ENCODE measurements at regions not wholly inside any gene's neighbourhood (a gene's known extent, or its start where the extent isn't known, plus 50 kb on each side); places are given as distances from the start of the nearest gene placed in this dataset.

GRCh38 chr6:117145940-117146339 is 119.4 kb upstream of the VGLL2 start:
- in situ Hi-C loops (cut with MboI; ENCODE audit: low pct_unique_long_range_greater_than_20kb in 2 of 9, low sequenced_read_pairs in 9 of 9, unreplicated experiment in 9 of 9) = no loop called here

GRCh38 chr6:117149324-117149723 is 116.0 kb upstream of the VGLL2 start:
- no peak for ATAC-seq (replicated peaks in 6 of 8)
- 0 to 86% (median 32%) methylated on average over 1 of the region's 1 CpG; no CpG with 5 or more reads in 2 of the 10 experiments for WGBS, 10 experiments
- no peak overlapping the region for H3K27ac ChIP-seq
- H3K4me1 ChIP-seq (replicated peaks in 1 of 2) = no peaks in the 10 kb centered on the region
- in situ Hi-C loops (cut with MboI; ENCODE audit: low pct_unique_long_range_greater_than_20kb in 2 of 9, low sequenced_read_pairs in 9 of 9, unreplicated experiment in 9 of 9) = no loop called here
- no peak overlapping the region for H3K4me3 ChIP-seq

More at GRCh38 chr6:117145940-117146339, 119.4 kb upstream of the VGLL2 start:
- no peak overlapping the region for H3K27ac ChIP-seq
- no peak overlapping the region for H3K4me3 ChIP-seq
- no peaks in the 10 kb centered on the region for H3K4me1 ChIP-seq (replicated peaks in 1 of 2)
- 0 to 58% (median 11%) methylated on average over 1 to 2 of the region's 2 CpGs; no CpG with 5 or more reads in 3 of the 10 experiments for WGBS, 10 experiments
- no peak for ATAC-seq (replicated peaks in 6 of 8)

- no peak for ATAC-seq (replicated peaks in 6 of 8)
- 0 to 81% (median 21%) methylated on average over 1 of the region's 1 CpG; no CpG with 5 or more reads in 4 of the 10 experiments for WGBS, 10 experiments
- H3K4me3 ChIP-seq = no peak overlapping the region
- no peaks in the 10 kb centered on the region for H3K4me1 ChIP-seq (replicated peaks in 1 of 2)
- no peak overlapping the region for H3K27ac ChIP-seq
- in situ Hi-C loops (cut with MboI; ENCODE audit: low pct_unique_long_range_greater_than_20kb in 2 of 9, low sequenced_read_pairs in 9 of 9, unreplicated experiment in 9 of 9) = no loop called here
These were observed 108.6 kb upstream of the VGLL2 start for GRCh38 chr6:117156741-117157140.

- 0 to 100% (median 75%) methylated on average over 1 to 3 of the region's 3 CpGs; no CpG with 5 or more reads in 2 of the 10 experiments for WGBS, 10 experiments
- no peak overlapping the region for H3K27ac ChIP-seq
- ATAC-seq (replicated peaks in 6 of 8) = no peak
- in situ Hi-C loops (cut with MboI; ENCODE audit: low pct_unique_long_range_greater_than_20kb in 2 of 9, low sequenced_read_pairs in 9 of 9, unreplicated experiment in 9 of 9) = no loop called here
- no peaks in the 10 kb centered on the region for H3K4me1 ChIP-seq (replicated peaks in 1 of 2)
- H3K4me3 ChIP-seq = no peak overlapping the region
These were observed 107.9 kb upstream of the VGLL2 start for GRCh38 chr6:117157448-117157847.

GRCh38 chr6:117165911-117166499 is 99.4 kb upstream of the VGLL2 start:
- no peaks in the 10 kb centered on the region for H3K4me1 ChIP-seq (replicated peaks in 1 of 2)
- no peak overlapping the region for H3K27ac ChIP-seq
- H3K4me3 ChIP-seq = no peak overlapping the region
- in situ Hi-C loops (cut with MboI; ENCODE audit: low pct_unique_long_range_greater_than_20kb in 2 of 9, low sequenced_read_pairs in 9 of 9, unreplicated experiment in 9 of 9) = no loop called here
- ATAC-seq (replicated peaks in 6 of 8) = peak in 1 of 8 experiments; percentile 39
- WGBS, 10 experiments = 0 to 65% (median 29%) methylated on average over 1 to 2 of the region's 2 CpGs; no CpG with 5 or more reads in 1 of the 10 experiments

- WGBS, 10 experiments = 15 to 100% (median 76%) methylated on average over 1 to 8 of the region's 10 CpGs; no CpG with 5 or more reads in 1 of the 10 experiments
- in situ Hi-C loops (cut with MboI; ENCODE audit: low pct_unique_long_range_greater_than_20kb in 2 of 9, low sequenced_read_pairs in 9 of 9, unreplicated experiment in 9 of 9) = no loop called here
- peak in 2 of 8 experiments; percentile 44 to 55 for ATAC-seq (replicated peaks in 6 of 8)
- no peak overlapping the region for H3K27ac ChIP-seq
- H3K4me1 ChIP-seq (replicated peaks in 1 of 2) = no peaks in the 10 kb centered on the region
- H3K4me3 ChIP-seq = no peak overlapping the region
These were observed 97.7 kb upstream of the VGLL2 start for GRCh38 chr6:117167520-117168271.

GRCh38 chr6:117168296-117169063 is 96.9 kb upstream of the VGLL2 start:
- H3K4me1 ChIP-seq (replicated peaks in 1 of 2) = no peaks in the 10 kb centered on the region
- ATAC-seq (replicated peaks in 6 of 8) = no peak
- H3K27ac ChIP-seq = no peak overlapping the region
- no peak overlapping the region for H3K4me3 ChIP-seq
- WGBS, 10 experiments = 0 to 100% (median 80%) methylated on average over 1 to 4 of the region's 4 CpGs; no CpG with 5 or more reads in 3 of the 10 experiments
- in situ Hi-C loops (cut with MboI; ENCODE audit: low pct_unique_long_range_greater_than_20kb in 2 of 9, low sequenced_read_pairs in 9 of 9, unreplicated experiment in 9 of 9) = no loop called here

GRCh38 chr6:117169064-117169665 is 96.2 kb upstream of the VGLL2 start:
- in situ Hi-C loops (cut with MboI; ENCODE audit: low pct_unique_long_range_greater_than_20kb in 2 of 9, low sequenced_read_pairs in 9 of 9, unreplicated experiment in 9 of 9) = no loop called here
- Histone ChIP-seq H3K27ac (no peak overlapping the region), H3K4me3 (no peak overlapping the region), H3K4me1 (replicated peaks in 1 of 2) (no peaks in the 10 kb centered on the region)
- ATAC-seq (replicated peaks in 6 of 8) = no peak
- 20 to 90% (median 75%) methylated on average over 1 to 5 of the region's 5 CpGs; no CpG with 5 or more reads in 4 of the 10 experiments for WGBS, 10 experiments

- WGBS, 10 experiments = 0 to 88% (median 58%) methylated on average over 1 of the region's 1 CpG; no CpG with 5 or more reads in 4 of the 10 experiments
- ATAC-seq (replicated peaks in 6 of 8) = no peak
- Histone ChIP-seq H3K27ac (no peak overlapping the region), H3K4me1 (replicated peaks in 1 of 2) (no peaks in the 10 kb centered on the region), H3K4me3 (no peak overlapping the region)
- in situ Hi-C loops (cut with MboI; ENCODE audit: low pct_unique_long_range_greater_than_20kb in 2 of 9, low sequenced_read_pairs in 9 of 9, unreplicated experiment in 9 of 9) = no loop called here
These were observed 95.5 kb upstream of the VGLL2 start for GRCh38 chr6:117169781-117170281.

- no peak overlapping the region for H3K27ac ChIP-seq
- ATAC-seq (replicated peaks in 6 of 8) = no peak
- in situ Hi-C loops (cut with MboI; ENCODE audit: low pct_unique_long_range_greater_than_20kb in 2 of 9, low sequenced_read_pairs in 9 of 9, unreplicated experiment in 9 of 9) = no loop called here
- H3K4me3 ChIP-seq = no peak overlapping the region
- H3K4me1 ChIP-seq (replicated peaks in 1 of 2) = no peaks in the 10 kb centered on the region
These were observed 90.5 kb upstream of the VGLL2 start for GRCh38 chr6:117174835-117175360.

GRCh38 chr6:117188627-117189201 is 76.6 kb upstream of the VGLL2 start:
- in situ Hi-C loops (cut with MboI; ENCODE audit: low pct_unique_long_range_greater_than_20kb in 2 of 9, low sequenced_read_pairs in 9 of 9, unreplicated experiment in 9 of 9) = no loop called here
- ATAC-seq (replicated peaks in 6 of 8) = no peak
- WGBS, 10 experiments = 0 to 27% (median 0%) methylated on average over 1 to 2 of the region's 2 CpGs
- no peaks in the 10 kb centered on the region for H3K4me1 ChIP-seq (replicated peaks in 1 of 2)
- no peak overlapping the region for H3K4me3 ChIP-seq
- H3K27ac ChIP-seq = no peak overlapping the region

- Histone ChIP-seq H3K4me1 (replicated peaks in 1 of 2) (peaks cover 10 to 11% of the 10 kb centered on the region in 2 donors), H3K4me3 (no peak overlapping the region), H3K27ac (no peak overlapping the region)
- in situ Hi-C loops (cut with MboI; ENCODE audit: low pct_unique_long_range_greater_than_20kb in 2 of 9, low sequenced_read_pairs in 9 of 9, unreplicated experiment in 9 of 9) = no loop called here
- no peak for ATAC-seq (replicated peaks in 6 of 8)
- 4 to 92% (median 75%) methylated on average over 3 to 5 of the region's 5 CpGs for WGBS, 10 experiments
These were observed 74.3 kb upstream of the VGLL2 start for GRCh38 chr6:117191009-117191408.

Measured in motor neuron (in vitro differentiated cells).